ENCODE measurements at regions not wholly inside any gene's neighbourhood (a gene's known extent, or its start where the extent isn't known, plus 50 kb on each side); places are given as distances from the start of the nearest gene placed in this dataset.

- Histone ChIP-seq H3K9me3 (ENCODE audit: control insufficient read depth, low read length) (no peaks in the 10 kb centered on the region), H3K36me3 (ENCODE audit: control insufficient read depth in 1 of 2, insufficient read depth in 2 of 2, low read length in 1 of 2) (no peaks in the 10 kb centered on the region), H3K4me3 (ENCODE audit: low read length in 2 of 2) (no peak overlapping the region), H3K4me1 (ENCODE audit: control insufficient read depth in 1 of 2, insufficient read depth in 2 of 2, low read length in 2 of 2) (no peaks in the 10 kb centered on the region), H3K27me3 (ENCODE audit: control insufficient read depth in 1 of 2, insufficient read depth in 2 of 2, low read length in 1 of 2) (no peaks in the 10 kb centered on the region), H3K27ac (ENCODE audit: low read depth in 1 of 2, low read length in 2 of 2) (no peak overlapping the region)
- ATAC-seq (ENCODE audit: low FRiP score) (no peak), DNase-seq (no peak)
- WGBS, 2 donors, result 72 to 86% methylated on average over 1 of the region's 1 CpG
- intact Hi-C loops (cut with DNase I), result no loop called here
Measured at GRCh38 chr12:74896186-74896585, 313.5 kb downstream of the KCNC2 start.

- no peaks in the 10 kb centered on the region for H3K9me3 ChIP-seq (ENCODE audit: control insufficient read depth, low read length)
- ATAC-seq (ENCODE audit: low FRiP score) (no peak), DNase-seq (no peak)
- no peaks in the 10 kb centered on the region for H3K4me1 ChIP-seq (ENCODE audit: control insufficient read depth in 1 of 2, insufficient read depth in 2 of 2, low read length in 2 of 2)
- intact Hi-C loops (cut with DNase I), result no loop called here
- no peaks in the 10 kb centered on the region for H3K27me3 ChIP-seq (ENCODE audit: control insufficient read depth in 1 of 2, insufficient read depth in 2 of 2, low read length in 1 of 2)
- no peak overlapping the region for H3K27ac ChIP-seq (ENCODE audit: low read depth in 1 of 2, low read length in 2 of 2)
- H3K4me3 ChIP-seq (ENCODE audit: low read length in 2 of 2), result no peak overlapping the region
- 80 to 87% methylated on average over 5 of the region's 5 CpGs for WGBS, 2 donors
- H3K36me3 ChIP-seq (ENCODE audit: control insufficient read depth in 1 of 2, insufficient read depth in 2 of 2, low read length in 1 of 2), result no peaks in the 10 kb centered on the region
Measured at GRCh38 chr12:74897425-74898211, 312.0 kb downstream of the KCNC2 start.

- Histone ChIP-seq H3K4me1 (ENCODE audit: control insufficient read depth in 1 of 2, insufficient read depth in 2 of 2, low read length in 2 of 2) (no peaks in the 10 kb centered on the region), H3K4me3 (ENCODE audit: low read length in 2 of 2) (no peak overlapping the region), H3K27me3 (ENCODE audit: control insufficient read depth in 1 of 2, insufficient read depth in 2 of 2, low read length in 1 of 2) (no peaks in the 10 kb centered on the region), H3K27ac (ENCODE audit: low read depth in 1 of 2, low read length in 2 of 2) (no peak overlapping the region), H3K36me3 (ENCODE audit: control insufficient read depth in 1 of 2, insufficient read depth in 2 of 2, low read length in 1 of 2) (no peaks in the 10 kb centered on the region), H3K9me3 (ENCODE audit: control insufficient read depth, low read length) (no peaks in the 10 kb centered on the region)
- 88 to 93% methylated on average over 4 of the region's 4 CpGs for WGBS, 2 donors
- intact Hi-C loops (cut with DNase I), result no loop called here
- ATAC-seq (ENCODE audit: low FRiP score) (no peak), DNase-seq (no peak)
Measured at GRCh38 chr12:74899031-74899829, 310.4 kb downstream of the KCNC2 start.

GRCh38 chr12:74900232-74900631 lies 309.4 kb downstream of the KCNC2 start:
- Histone ChIP-seq H3K4me1 (ENCODE audit: control insufficient read depth in 1 of 2, insufficient read depth in 2 of 2, low read length in 2 of 2) (no peaks in the 10 kb centered on the region), H3K36me3 (ENCODE audit: control insufficient read depth in 1 of 2, insufficient read depth in 2 of 2, low read length in 1 of 2) (no peaks in the 10 kb centered on the region), H3K9me3 (ENCODE audit: control insufficient read depth, low read length) (no peaks in the 10 kb centered on the region), H3K27me3 (ENCODE audit: control insufficient read depth in 1 of 2, insufficient read depth in 2 of 2, low read length in 1 of 2) (no peaks in the 10 kb centered on the region), H3K27ac (ENCODE audit: low read depth in 1 of 2, low read length in 2 of 2) (no peak overlapping the region), H3K4me3 (ENCODE audit: low read length in 2 of 2) (no peak overlapping the region)
- no peak for DNase-seq
- WGBS, 2 donors, result 76 to 78% methylated on average over 4 of the region's 4 CpGs
- ATAC-seq (ENCODE audit: low FRiP score), result no peak
- intact Hi-C loops (cut with DNase I), result no loop called here

- DNase-seq, result no peak
- no peaks in the 10 kb centered on the region for H3K36me3 ChIP-seq (ENCODE audit: control insufficient read depth in 1 of 2, insufficient read depth in 2 of 2, low read length in 1 of 2)
- no peaks in the 10 kb centered on the region for H3K4me1 ChIP-seq (ENCODE audit: control insufficient read depth in 1 of 2, insufficient read depth in 2 of 2, low read length in 2 of 2)
- H3K4me3 ChIP-seq (ENCODE audit: low read length in 2 of 2), result no peak overlapping the region
- no peak for ATAC-seq (ENCODE audit: low FRiP score)
- no peaks in the 10 kb centered on the region for H3K9me3 ChIP-seq (ENCODE audit: control insufficient read depth, low read length)
- intact Hi-C loops (cut with DNase I), result no loop called here
- WGBS, 2 donors, result 1 to 10% methylated on average over 1 of the region's 1 CpG
- H3K27me3 ChIP-seq (ENCODE audit: control insufficient read depth in 1 of 2, insufficient read depth in 2 of 2, low read length in 1 of 2), result no peaks in the 10 kb centered on the region
- H3K27ac ChIP-seq (ENCODE audit: low read depth in 1 of 2, low read length in 2 of 2), result no peak overlapping the region
Measured at GRCh38 chr12:74903522-74903921, 306.1 kb downstream of the KCNC2 start.

- WGBS, 2 donors, result 83% methylated on average over 5 of the region's 5 CpGs
- Histone ChIP-seq H3K27ac (ENCODE audit: low read depth in 1 of 2, low read length in 2 of 2) (no peak overlapping the region), H3K36me3 (ENCODE audit: control insufficient read depth in 1 of 2, insufficient read depth in 2 of 2, low read length in 1 of 2) (no peaks in the 10 kb centered on the region), H3K27me3 (ENCODE audit: control insufficient read depth in 1 of 2, insufficient read depth in 2 of 2, low read length in 1 of 2) (no peaks in the 10 kb centered on the region), H3K4me3 (ENCODE audit: low read length in 2 of 2) (no peak overlapping the region), H3K4me1 (ENCODE audit: control insufficient read depth in 1 of 2, insufficient read depth in 2 of 2, low read length in 2 of 2) (no peaks in the 10 kb centered on the region), H3K9me3 (ENCODE audit: control insufficient read depth, low read length) (no peaks in the 10 kb centered on the region)
- ATAC-seq (ENCODE audit: low FRiP score), result no peak
- no peak for DNase-seq
- intact Hi-C loops (cut with DNase I), result no loop called here
Measured at GRCh38 chr12:74906224-74906623, 303.4 kb downstream of the KCNC2 start.

GRCh38 chr12:74910831-74911230 lies 298.8 kb downstream of the KCNC2 start:
- Histone ChIP-seq H3K36me3 (ENCODE audit: control insufficient read depth in 1 of 2, insufficient read depth in 2 of 2, low read length in 1 of 2) (no peaks in the 10 kb centered on the region), H3K27ac (ENCODE audit: low read depth in 1 of 2, low read length in 2 of 2) (no peak overlapping the region), H3K9me3 (ENCODE audit: control insufficient read depth, low read length) (no peaks in the 10 kb centered on the region), H3K4me3 (ENCODE audit: low read length in 2 of 2) (no peak overlapping the region), H3K4me1 (ENCODE audit: control insufficient read depth in 1 of 2, insufficient read depth in 2 of 2, low read length in 2 of 2) (no peaks in the 10 kb centered on the region), H3K27me3 (ENCODE audit: control insufficient read depth in 1 of 2, insufficient read depth in 2 of 2, low read length in 1 of 2) (no peaks in the 10 kb centered on the region)
- intact Hi-C loops (cut with DNase I), result no loop called here
- DNase-seq (no peak), ATAC-seq (ENCODE audit: low FRiP score) (no peak)
- WGBS, 2 donors, result 85 to 86% methylated on average over 3 of the region's 3 CpGs

- no peak for ATAC-seq (ENCODE audit: low FRiP score)
- Histone ChIP-seq H3K4me3 (ENCODE audit: low read length in 2 of 2) (no peak overlapping the region), H3K9me3 (ENCODE audit: control insufficient read depth, low read length) (no peaks in the 10 kb centered on the region), H3K27ac (ENCODE audit: low read depth in 1 of 2, low read length in 2 of 2) (no peak overlapping the region), H3K27me3 (ENCODE audit: control insufficient read depth in 1 of 2, insufficient read depth in 2 of 2, low read length in 1 of 2) (no peaks in the 10 kb centered on the region), H3K36me3 (ENCODE audit: control insufficient read depth in 1 of 2, insufficient read depth in 2 of 2, low read length in 1 of 2) (no peaks in the 10 kb centered on the region), H3K4me1 (ENCODE audit: control insufficient read depth in 1 of 2, insufficient read depth in 2 of 2, low read length in 2 of 2) (no peaks in the 10 kb centered on the region)
- 81 to 83% methylated on average over 3 of the region's 3 CpGs for WGBS, 2 donors
- intact Hi-C loops (cut with DNase I), result no loop called here
- no peak for DNase-seq
Measured at GRCh38 chr12:74914378-74914777, 295.3 kb downstream of the KCNC2 start.

GRCh38 chr12:74915718-74916117 lies 293.9 kb downstream of the KCNC2 start:
- ATAC-seq (ENCODE audit: low FRiP score) (no peak), DNase-seq (no peak)
- Histone ChIP-seq H3K4me3 (ENCODE audit: low read length in 2 of 2) (no peak overlapping the region), H3K27ac (ENCODE audit: low read depth in 1 of 2, low read length in 2 of 2) (no peak overlapping the region), H3K36me3 (ENCODE audit: control insufficient read depth in 1 of 2, insufficient read depth in 2 of 2, low read length in 1 of 2) (no peaks in the 10 kb centered on the region), H3K9me3 (ENCODE audit: control insufficient read depth, low read length) (no peaks in the 10 kb centered on the region), H3K4me1 (ENCODE audit: control insufficient read depth in 1 of 2, insufficient read depth in 2 of 2, low read length in 2 of 2) (no peaks in the 10 kb centered on the region), H3K27me3 (ENCODE audit: control insufficient read depth in 1 of 2, insufficient read depth in 2 of 2, low read length in 1 of 2) (no peaks in the 10 kb centered on the region)
- intact Hi-C loops (cut with DNase I), result no loop called here

Data from aorta (tissue), 5 donors.